Thoracic aorta (tissue), 2 donors: ENCODE measurements at regions not wholly inside any gene's neighbourhood (a gene's known extent, or its start where the extent isn't known, plus 50 kb on each side); places are given as distances from the start of the nearest gene placed in this dataset.

Source experiments
- ATAC-seq: fragments of 150-250 bp; one replicate; pipeline ENCODE4 v1.8.0; 2017; ENCODE audit warnings: low read depth; ENCODE audit not compliant: insufficient number of reproducible peaks, low FRiP score
- DNase-seq: peaks from one replicate; pipeline ENCODE4 v3.0.0-alpha.2; 2020; ENCODE audit warnings: low spot score
- H3K27ac ChIP-seq, 2 donors: fragments of 200-600 bp; sonication (generic); 1 replicate in 1 of 2; 2 replicates in 1 of 2; pipeline ENCODE4 v1.5.1; 2016; ENCODE audit warnings: mild to moderate bottlenecking in 2 of 2, moderate library complexity in 2 of 2
- H3K27me3 ChIP-seq: fragments of 200-600 bp; sonication (generic); replicated peaks from 2 replicates; pipeline ENCODE4 v1.6.0; 2016; ENCODE audit warnings: mild to moderate bottlenecking; ENCODE audit not compliant: insufficient read depth
- H3K36me3 ChIP-seq: fragments of 200-600 bp; sonication (generic); one replicate; pipeline ENCODE4 v1.5.1; 2016
- H3K4me1 ChIP-seq, 2 donors: fragments of 200-600 bp; sonication (generic); 1 replicate in 1 of 2; 2 replicates in 1 of 2; pipeline versions ENCODE4 v1.5.1 to v1.6.0; 2016; ENCODE audit warnings: low read depth in 2 of 2, mild to moderate bottlenecking in 1 of 2; ENCODE audit not compliant: control insufficient read depth in 1 of 2
- H3K4me3 ChIP-seq: fragments of 200-600 bp; sonication (generic); 2 replicates; pipeline ENCODE4 v1.5.1; 2016; ENCODE audit warnings: mild to moderate bottlenecking
- H3K9me3 ChIP-seq: fragments of 200-600 bp; sonication (generic); 2 replicates; pipeline ENCODE4 v1.5.1; 2016
- TF ChIP-seq, protein P1 (sequence below): fragments of 200-600 bp; sonication (generic); IDR thresholded peaks from one replicate; pipeline ENCODE4 v1.5.1; 2019; ENCODE audit warnings: antibody characterized with exemption

DNA sequence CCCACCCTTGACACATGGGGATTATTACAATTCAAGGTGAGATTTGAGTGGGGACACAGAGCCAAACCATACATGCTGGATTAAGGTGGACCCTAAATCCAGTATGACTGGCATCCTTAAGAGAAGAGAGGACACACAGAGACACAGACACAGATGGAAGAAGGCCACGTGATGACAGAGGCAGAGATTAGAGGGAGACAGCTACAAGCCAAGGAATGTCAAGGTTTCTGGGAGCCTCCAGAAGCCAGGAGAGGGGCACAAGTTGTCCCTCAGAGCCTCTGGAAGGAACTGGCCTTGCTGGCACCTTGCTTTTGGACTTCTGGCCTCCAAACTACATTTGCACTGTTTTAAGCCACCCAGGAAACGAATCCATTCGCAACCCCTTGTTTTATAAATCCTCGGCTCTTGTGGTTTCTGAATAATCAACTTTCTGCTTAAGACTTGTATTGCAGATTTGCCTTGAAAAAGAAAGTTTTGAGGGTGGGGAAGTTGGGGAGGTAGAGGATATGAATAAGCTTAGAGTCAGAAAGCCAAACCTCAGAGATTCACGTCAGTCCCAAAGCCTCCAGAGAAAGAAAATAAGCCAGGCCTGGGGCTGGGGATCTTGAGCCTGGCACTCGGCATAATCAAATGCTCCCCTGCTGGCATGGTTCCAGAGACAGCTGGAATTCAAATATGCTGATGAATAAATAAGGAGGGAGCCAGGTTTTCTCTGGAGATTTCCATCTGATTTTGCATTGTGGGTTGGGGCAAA, 224.2 kb upstream of the PWP1 start:
- TF ChIP-seq, protein P1, sequence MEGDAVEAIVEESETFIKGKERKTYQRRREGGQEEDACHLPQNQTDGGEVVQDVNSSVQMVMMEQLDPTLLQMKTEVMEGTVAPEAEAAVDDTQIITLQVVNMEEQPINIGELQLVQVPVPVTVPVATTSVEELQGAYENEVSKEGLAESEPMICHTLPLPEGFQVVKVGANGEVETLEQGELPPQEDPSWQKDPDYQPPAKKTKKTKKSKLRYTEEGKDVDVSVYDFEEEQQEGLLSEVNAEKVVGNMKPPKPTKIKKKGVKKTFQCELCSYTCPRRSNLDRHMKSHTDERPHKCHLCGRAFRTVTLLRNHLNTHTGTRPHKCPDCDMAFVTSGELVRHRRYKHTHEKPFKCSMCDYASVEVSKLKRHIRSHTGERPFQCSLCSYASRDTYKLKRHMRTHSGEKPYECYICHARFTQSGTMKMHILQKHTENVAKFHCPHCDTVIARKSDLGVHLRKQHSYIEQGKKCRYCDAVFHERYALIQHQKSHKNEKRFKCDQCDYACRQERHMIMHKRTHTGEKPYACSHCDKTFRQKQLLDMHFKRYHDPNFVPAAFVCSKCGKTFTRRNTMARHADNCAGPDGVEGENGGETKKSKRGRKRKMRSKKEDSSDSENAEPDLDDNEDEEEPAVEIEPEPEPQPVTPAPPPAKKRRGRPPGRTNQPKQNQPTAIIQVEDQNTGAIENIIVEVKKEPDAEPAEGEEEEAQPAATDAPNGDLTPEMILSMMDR: no peak

DNA sequence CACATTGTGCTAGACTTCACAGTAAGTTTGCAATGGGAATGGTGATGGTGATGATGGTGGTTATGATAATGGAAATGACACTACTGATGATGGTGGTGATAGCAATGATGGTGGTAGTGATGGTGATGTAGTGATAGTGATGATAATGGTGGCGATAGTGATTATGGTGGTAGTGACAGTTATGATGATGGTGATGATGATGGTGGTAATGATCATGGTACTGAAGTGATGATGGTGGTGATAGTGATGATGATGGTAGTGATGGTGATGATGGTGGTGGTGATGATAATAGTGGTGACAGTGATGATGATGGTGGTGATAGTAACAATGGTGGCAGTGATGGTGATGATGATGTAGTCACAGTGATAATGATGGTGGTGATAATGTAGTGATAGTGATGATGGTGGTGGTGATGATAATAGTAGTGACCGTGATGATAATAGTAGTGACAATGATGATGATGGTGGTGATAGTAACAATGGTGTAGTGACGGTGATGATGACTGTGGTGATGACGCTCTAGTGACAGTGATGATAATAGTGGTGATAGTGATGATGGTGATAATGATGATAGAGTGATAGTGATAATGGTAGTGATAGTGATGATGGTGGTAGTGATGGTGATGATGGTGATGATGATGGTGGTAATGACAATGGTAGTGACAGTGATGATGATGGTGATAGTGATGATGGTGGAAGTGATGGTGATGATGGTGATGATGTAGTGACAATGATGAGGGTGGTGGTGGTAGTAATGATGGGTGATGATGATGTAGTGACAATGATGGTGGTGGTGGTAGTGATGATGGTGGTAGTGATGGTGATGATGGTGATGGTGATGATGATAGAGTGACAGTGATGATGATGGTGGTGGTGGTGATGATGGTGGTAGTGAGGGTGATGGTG, 222.9 kb upstream of the PWP1 start:
- Histone ChIP-seq H3K4me1 (no peaks in the 10 kb centered on the region), H3K4me3 (no peak overlapping the region), H3K27me3 (no peaks in the 10 kb centered on the region), H3K36me3 (no peaks in the 10 kb centered on the region), H3K27ac (no peak overlapping the region), H3K9me3 (no peaks in the 10 kb centered on the region)
- TF ChIP-seq, protein P1: no peak
- DNase-seq (no peak), ATAC-seq (no peak)

More for the DNA sequence above, 224.2 kb upstream of the PWP1 start:
- ATAC-seq (no peak), DNase-seq (no peak)
- Histone ChIP-seq H3K4me3 (no peak overlapping the region), H3K36me3 (no peaks in the 10 kb centered on the region), H3K27me3 (no peaks in the 10 kb centered on the region), H3K4me1 (no peaks in the 10 kb centered on the region), H3K9me3 (no peaks in the 10 kb centered on the region), H3K27ac (no peak overlapping the region)

DNA sequence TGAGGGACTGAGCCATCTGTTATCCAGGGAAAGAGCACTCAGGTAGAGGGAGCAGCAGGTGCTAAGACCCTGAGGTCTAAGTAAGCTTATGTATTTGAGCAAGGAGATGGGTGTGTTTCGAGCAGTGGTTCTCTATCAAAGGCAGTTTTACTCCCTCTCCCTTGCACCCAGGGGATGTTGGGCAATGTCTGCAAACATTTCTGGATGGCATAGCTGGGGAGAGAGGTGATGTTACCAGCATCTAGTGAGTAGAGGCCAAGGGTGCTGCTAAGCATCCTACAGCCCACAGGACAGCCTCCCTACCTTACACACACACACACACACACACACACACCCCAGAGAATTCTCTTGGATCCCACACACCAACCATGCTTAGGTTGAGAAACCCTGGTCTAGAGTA, 221.0 kb upstream of the PWP1 start:
- no peak overlapping the region for H3K27ac ChIP-seq
- ATAC-seq (no peak), DNase-seq (no peak)
- H3K9me3 ChIP-seq: no peaks in the 10 kb centered on the region
- TF ChIP-seq, protein P1: no peak
- no peaks in the 10 kb centered on the region for H3K36me3 ChIP-seq
- H3K27me3 ChIP-seq: no peaks in the 10 kb centered on the region
- no peak overlapping the region for H3K4me3 ChIP-seq
- no peaks in the 10 kb centered on the region for H3K4me1 ChIP-seq

DNA sequence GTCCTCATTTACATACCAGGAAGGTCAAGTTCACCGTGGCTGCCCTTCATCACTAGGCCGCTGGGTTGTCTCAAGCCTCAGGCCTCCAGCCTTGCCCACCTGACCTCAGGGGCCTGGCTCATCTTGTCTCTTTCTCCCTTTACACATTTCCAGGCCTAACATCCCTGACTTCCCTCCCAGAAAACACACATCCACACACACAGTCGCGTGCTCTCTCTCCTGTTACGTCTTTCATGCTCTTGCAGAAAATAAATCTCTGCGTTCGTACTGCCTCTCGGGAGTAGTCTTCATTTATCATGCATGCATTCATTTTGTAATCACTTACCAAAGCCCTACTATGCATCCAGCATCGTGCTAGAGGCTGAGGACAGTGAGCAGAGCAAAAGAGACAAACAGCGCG, 220.0 kb upstream of the PWP1 start:
- ATAC-seq: no peak

DNA sequence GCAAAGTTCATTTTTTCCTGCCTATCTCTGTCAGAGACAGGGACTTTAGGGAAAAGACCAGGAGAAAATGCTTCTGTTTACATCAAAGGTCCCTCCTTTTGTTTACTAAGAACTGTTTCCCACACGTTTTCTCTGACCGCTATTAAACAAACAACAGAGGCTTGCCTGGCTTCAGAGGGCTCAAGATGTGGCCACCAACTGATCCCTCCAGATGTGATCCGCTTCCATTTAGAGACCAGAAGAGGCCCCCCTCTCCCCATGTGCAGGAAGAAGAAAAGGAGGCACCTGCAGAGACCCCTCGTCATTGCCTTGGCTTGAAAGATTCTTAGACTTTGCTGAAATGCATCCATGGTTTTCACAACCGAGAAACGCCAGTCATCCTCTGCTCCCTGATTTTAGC, 217.9 kb upstream of the PWP1 start:
- Histone ChIP-seq H3K9me3 (no peaks in the 10 kb centered on the region), H3K27me3 (no peaks in the 10 kb centered on the region), H3K27ac (no peak overlapping the region), H3K4me3 (no peak overlapping the region), H3K36me3 (no peaks in the 10 kb centered on the region), H3K4me1 (no peaks in the 10 kb centered on the region)
- ATAC-seq: no peak
- TF ChIP-seq, protein P1: no peak
- DNase-seq: no peak

More for the DNA sequence above, 220.0 kb upstream of the PWP1 start:
- Histone ChIP-seq H3K27me3 (no peaks in the 10 kb centered on the region), H3K36me3 (no peaks in the 10 kb centered on the region), H3K27ac (no peak overlapping the region), H3K4me3 (no peak overlapping the region), H3K4me1 (no peaks in the 10 kb centered on the region), H3K9me3 (no peaks in the 10 kb centered on the region)
- TF ChIP-seq, protein P1: no peak
- DNase-seq: no peak
